ENCODE measurements at regions not wholly inside any gene's neighbourhood (a gene's known extent, or its start where the extent isn't known, plus 50 kb on each side); places are given as distances from the start of the nearest gene placed in this dataset.

- TF ChIP-seq CTCF (IDR thresholded peaks at IDR 0.05) (no peak), EP300 (IDR thresholded peaks at IDR 0.05; ENCODE audit: low read depth) (no peak), POLR2A (IDR thresholded peaks at IDR 0.05) (no peak), POLR2AphosphoS5 (IDR thresholded peaks at IDR 0.05) (no peak)
Measured at GRCh38 chr7:11233871-11234270, 260.2 kb downstream of the PHF14 start.
